Bronchial epithelial cell (primary cell): ENCODE measurements at regions not wholly inside any gene's neighbourhood (a gene's known extent, or its start where the extent isn't known, plus 50 kb on each side); places are given as distances from the start of the nearest gene placed in this dataset.

Experiments used
- DNase-seq: peaks from one replicate; pipeline ENCODE4 v3.0.0-alpha.2; 2010; ENCODE audit warnings: low read depth
- FAIRE-seq: peaks from 2 replicates; lab custom pipeline; 2011; peaks lifted over from hg19 to GRCh38; lab: Jason Lieb, UNC
- H3K27me3 ChIP-seq: 2 replicates; pipeline ENCODE4 v1.5.1; 2011; ENCODE audit warnings: low read length; ENCODE audit not compliant: control insufficient read depth, insufficient read depth
- H3K36me3 ChIP-seq: 2 replicates; pipeline ENCODE4 v1.5.1; 2011; ENCODE audit warnings: low read length; ENCODE audit not compliant: control insufficient read depth, insufficient read depth
- H3K4me3 ChIP-seq: 2 replicates; pipeline ENCODE4 v1.5.1; 2011; ENCODE audit warnings: mild to moderate bottlenecking, low read depth, low read length, control low read depth
- CTCF ChIP-seq: IDR thresholded peaks from 2 replicates; pipeline ENCODE4 v1.5.1; 2011; ENCODE audit warnings: mild to moderate bottlenecking, moderate library complexity, low read length, control low read depth, inconsistent platforms; ENCODE audit not compliant: insufficient read depth, severe bottlenecking

DNA sequence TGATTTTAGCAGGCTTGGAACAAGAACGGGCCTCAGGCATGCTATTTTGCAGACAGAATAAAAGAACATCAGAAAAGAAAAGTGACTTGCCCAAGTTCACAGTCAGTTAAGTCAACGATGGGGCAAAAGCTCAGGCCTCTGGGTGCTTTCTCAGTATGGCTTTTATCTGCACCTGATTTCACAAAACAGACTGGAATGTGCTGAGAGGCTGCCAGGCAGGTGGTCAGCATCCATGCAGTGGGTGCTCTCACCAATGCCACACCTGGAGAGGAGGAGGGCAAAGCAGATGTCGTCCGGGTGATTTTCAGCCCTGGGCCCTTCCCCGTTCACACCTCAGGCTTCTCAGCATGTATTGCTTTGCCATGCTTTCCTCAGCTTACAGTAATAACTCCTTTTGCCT is 854.6 kb downstream of the RNF144A start:
- no peaks in the 10 kb centered on the region for H3K36me3 ChIP-seq
- FAIRE-seq (no peak), DNase-seq (no peak)
- no peak overlapping the region for H3K4me3 ChIP-seq
- no peaks in the 10 kb centered on the region for H3K27me3 ChIP-seq
- no peak for TF ChIP-seq CTCF

DNA sequence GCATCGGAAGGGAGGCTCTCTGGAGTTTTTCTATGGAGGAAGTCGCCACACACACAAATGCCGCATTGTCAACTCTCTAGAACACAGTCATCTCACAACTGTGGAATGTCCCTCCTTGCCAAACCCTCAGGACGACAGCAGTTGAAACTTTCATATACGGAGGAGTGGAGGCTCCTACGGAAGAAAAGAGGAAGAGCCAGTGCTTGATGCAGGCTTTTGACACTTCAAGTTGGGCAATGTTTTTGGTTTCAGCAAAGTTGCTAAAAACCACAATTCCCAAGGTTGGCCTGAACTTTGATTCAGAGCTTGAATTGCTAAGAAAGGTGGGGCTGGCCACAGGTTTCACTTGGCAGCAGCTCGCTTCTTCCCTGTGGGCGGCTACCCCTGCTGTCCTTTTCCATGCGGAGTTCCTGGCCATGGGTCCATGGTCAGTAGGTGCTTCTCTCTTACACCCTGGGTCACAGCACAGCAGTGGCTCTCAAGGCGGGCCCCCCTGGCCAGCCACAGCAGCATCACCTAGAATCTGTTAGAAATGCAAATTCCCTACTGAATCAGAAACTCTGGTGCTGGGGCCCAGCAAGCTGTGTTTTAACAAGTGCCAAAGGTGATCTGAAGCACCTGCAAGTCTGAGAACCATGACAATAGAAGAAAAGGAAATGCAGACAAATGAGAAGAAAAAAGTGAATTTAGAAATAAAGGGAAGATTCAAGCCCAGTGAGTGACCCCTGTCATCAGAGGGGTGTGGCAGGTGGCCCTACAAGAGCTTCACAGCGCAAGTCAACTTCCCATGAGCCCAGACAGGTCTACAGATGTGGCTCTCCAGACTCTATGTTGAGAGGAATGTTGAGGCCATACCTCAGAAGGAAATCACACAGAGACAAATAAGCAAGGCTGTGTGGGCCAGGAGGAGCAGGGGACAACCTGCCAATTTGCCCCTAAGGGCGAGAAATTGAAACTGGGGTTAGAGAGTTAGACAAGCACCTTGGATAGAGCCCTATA is 856.4 kb downstream of the RNF144A start:
- Histone ChIP-seq H3K36me3 (no peaks in the 10 kb centered on the region), H3K27me3 (no peaks in the 10 kb centered on the region), H3K4me3 (no peak overlapping the region)
- no peak for TF ChIP-seq CTCF
- FAIRE-seq (no peak), DNase-seq (peak; percentile 84)

DNA sequence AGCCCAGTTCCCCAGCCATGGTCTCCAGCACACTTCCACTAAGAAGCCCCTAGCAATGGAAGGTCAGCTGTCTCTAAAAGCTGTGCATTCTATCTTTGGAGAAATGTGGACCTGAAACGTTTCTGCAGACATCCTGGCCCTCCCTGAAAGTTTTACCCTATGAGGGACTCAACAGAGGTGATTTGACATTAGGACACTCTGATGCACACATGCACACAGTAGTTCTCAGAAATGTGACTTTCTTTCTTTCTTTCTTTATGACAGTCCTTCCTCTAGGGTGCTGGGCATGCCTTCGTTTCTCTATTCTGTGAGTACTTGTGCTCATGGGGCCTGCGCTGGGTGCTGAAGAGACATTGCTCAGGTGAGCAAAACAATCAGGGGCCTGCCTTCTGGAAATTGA is 857.3 kb downstream of the RNF144A start:
- no peaks in the 10 kb centered on the region for H3K27me3 ChIP-seq
- no peak for FAIRE-seq
- no peaks in the 10 kb centered on the region for H3K36me3 ChIP-seq
- no peak for TF ChIP-seq CTCF
- DNase-seq = no peak
- no peak overlapping the region for H3K4me3 ChIP-seq

DNA sequence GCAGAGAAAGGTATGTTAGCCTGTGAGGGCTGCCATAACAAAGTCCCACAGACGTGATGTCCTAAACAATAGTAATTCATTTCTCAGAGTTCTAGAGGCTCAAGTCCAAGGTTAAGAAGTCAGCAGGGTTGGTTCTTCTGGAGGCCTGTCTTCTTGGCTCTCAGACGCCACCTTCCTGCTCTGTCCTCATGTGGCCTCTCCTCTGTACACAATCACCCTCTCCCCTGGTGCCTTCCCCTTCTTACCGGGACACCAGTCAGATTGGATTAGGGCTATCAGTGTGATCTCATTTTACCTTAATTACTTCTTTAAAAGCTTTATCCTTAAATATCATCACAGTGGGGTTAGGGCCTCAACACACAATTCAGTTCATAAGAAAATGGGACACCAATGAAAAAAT is 860.5 kb downstream of the RNF144A start:
- no peak for TF ChIP-seq CTCF
- DNase-seq (no peak), FAIRE-seq (no peak)
- Histone ChIP-seq H3K27me3 (no peaks in the 10 kb centered on the region), H3K36me3 (no peaks in the 10 kb centered on the region), H3K4me3 (no peak overlapping the region)

DNA sequence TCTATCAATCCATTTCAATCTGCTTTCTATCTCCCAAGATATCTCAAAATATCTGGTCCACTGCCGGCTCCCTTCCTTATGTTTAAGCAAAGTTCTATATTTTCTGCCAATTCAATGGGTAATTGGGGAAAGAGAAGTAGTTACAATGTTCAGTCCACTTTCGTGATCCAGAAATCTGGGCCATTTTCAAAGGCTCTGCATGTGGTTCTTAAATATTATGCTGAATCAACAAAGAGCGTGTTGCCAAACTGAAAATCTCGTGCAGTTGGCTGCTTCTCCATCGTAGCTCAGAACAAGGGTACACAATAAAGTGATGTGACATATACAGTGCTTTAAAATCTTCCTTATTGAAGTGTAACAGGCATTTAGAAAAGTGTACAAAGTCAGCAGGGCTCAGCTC is 863.1 kb downstream of the RNF144A start:
- no peaks in the 10 kb centered on the region for H3K36me3 ChIP-seq
- H3K4me3 ChIP-seq = no peak overlapping the region
- FAIRE-seq (no peak), DNase-seq (no peak)
- no peaks in the 10 kb centered on the region for H3K27me3 ChIP-seq
- no peak for TF ChIP-seq CTCF
